ENCODE measurements at regions not wholly inside any gene's neighbourhood (a gene's known extent, or its start where the extent isn't known, plus 50 kb on each side); places are given as distances from the start of the nearest gene placed in this dataset.

DNA sequence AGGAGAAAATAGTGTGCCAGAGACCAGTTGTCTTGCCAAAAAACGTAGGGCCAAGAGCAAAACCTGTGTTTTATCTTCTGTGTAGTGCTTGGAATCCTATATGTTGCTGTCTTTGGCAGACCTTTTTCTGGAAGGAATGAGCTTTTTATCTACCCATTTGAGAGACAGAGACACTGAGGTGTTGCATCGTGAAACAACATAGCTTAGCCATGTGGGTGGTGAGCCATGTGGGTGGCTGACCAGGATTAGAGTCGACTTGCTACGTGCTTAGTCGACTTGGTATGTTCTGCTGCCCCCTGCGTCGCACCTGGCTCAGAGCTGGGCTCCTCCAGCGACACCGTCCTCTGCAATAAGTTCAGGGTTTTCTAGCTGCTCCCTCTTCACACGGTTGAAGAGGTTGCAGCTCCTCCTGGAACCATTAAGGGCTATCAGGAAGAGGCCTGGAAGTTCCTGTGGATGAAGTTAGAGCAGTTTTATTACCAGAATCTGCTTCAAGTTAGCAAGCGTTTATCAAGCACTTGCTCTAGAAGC is 175.8 kb downstream of the SH2D4B start:
- Mint-ChIP-seq H3K9me3 (ENCODE audit: insufficient read depth) (no peaks in the 10 kb centered on the region), H3K4me3 (no peak overlapping the region), H3K27ac (no peak overlapping the region), H3K27me3 (peaks cover 8% of the 10 kb centered on the region), H3K4me1 (no peaks in the 10 kb centered on the region)
- Histone ChIP-seq H3K27me3 (replicated peaks in 1 of 4; ENCODE audit: control extremely low read depth in 1 of 4, control insufficient read depth in 3 of 4, insufficient read depth in 4 of 4, low read length in 3 of 4) (peaks cover 0 to 4% (median 1%) of the 10 kb centered on the region in 4 experiments), H3K4me1 (ENCODE audit: control insufficient read depth in 2 of 2, insufficient read depth in 2 of 2, low read length in 2 of 2) (no peaks in the 10 kb centered on the region), H3K79me2 (ENCODE audit: control insufficient read depth, insufficient read depth, low read length) (no peaks in the 10 kb centered on the region), H3K9ac (ENCODE audit: low read length) (no peak overlapping the region), H3K4me2 (replicated peaks; ENCODE audit: low read depth, low read length, poor library complexity, severe bottlenecking) (no peak overlapping the region), H3K27ac (ENCODE audit: low read length in 2 of 2) (no peak overlapping the region), H3K36me3 (replicated peaks in 1 of 2; ENCODE audit: control extremely low read depth in 1 of 2, control insufficient read depth in 1 of 2, extremely low read depth in 1 of 2, insufficient read depth in 2 of 2, low read length in 1 of 2) (no peaks in the 10 kb centered on the region), H2AFZ (ENCODE audit: insufficient read depth, low read depth, low read length, poor library complexity, severe bottlenecking) (no peak overlapping the region), H4K20me1 (ENCODE audit: control insufficient read depth, insufficient read depth, low read length, poor library complexity, severe bottlenecking) (no peaks in the 10 kb centered on the region), H3K9me3 (ENCODE audit: control extremely low read depth in 1 of 3, control insufficient read depth in 2 of 3, insufficient read depth in 1 of 3, low read length in 2 of 3) (no peaks in the 10 kb centered on the region), H3K4me3 (ENCODE audit: control extremely low read depth in 1 of 5, extremely low read depth in 1 of 5, insufficient read depth in 1 of 5, low read depth in 2 of 5, low read length in 4 of 5) (no peak overlapping the region)
- ChIA-PET POLR2A (no interaction called here), CTCF (interaction anchor here (0.8 to 1.4 kb wide), 2 partner anchors 11 to 13 kb away, joined by 3 read pairs; no protein-coding TSS in a partner anchor)
- no peak for TF ChIP-seq EZH2 (IDR thresholded peaks at IDR 0.05; ENCODE audit: borderline replicate concordance, insufficient read depth, low read depth, low read length, poor library complexity, severe bottlenecking)
- TF ChIP-seq, protein P1, sequence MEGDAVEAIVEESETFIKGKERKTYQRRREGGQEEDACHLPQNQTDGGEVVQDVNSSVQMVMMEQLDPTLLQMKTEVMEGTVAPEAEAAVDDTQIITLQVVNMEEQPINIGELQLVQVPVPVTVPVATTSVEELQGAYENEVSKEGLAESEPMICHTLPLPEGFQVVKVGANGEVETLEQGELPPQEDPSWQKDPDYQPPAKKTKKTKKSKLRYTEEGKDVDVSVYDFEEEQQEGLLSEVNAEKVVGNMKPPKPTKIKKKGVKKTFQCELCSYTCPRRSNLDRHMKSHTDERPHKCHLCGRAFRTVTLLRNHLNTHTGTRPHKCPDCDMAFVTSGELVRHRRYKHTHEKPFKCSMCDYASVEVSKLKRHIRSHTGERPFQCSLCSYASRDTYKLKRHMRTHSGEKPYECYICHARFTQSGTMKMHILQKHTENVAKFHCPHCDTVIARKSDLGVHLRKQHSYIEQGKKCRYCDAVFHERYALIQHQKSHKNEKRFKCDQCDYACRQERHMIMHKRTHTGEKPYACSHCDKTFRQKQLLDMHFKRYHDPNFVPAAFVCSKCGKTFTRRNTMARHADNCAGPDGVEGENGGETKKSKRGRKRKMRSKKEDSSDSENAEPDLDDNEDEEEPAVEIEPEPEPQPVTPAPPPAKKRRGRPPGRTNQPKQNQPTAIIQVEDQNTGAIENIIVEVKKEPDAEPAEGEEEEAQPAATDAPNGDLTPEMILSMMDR (IDR thresholded peaks at IDR 0.05) = no peak
- intact Hi-C loops (cut with micrococcal nuclease) = no loop called here
- ATAC-seq (ENCODE audit: low read depth) = no peak
- DNase-seq = no peak
- 93% methylated on average over 10 of the region's 11 CpGs for WGBS (ENCODE audit: insufficient coverage)

DNA sequence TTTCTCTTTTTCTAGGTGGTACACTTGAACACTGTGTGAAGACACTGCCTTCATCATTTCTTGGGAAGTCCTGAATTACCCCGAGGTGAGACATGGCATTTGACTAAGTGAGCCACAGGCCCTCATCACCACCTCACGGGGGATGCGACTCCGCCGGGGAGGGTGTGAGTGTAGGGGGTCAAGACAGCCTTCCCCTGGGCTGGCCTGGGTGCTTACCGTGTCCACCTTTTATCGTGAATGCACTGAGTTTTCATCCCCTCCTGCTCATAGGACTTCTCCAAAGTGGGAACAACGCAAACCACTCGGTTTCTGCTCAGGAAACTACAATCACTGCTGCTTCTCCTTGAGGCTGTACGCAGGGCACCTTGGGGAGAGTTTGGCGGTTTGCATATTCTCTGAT is 176.9 kb downstream of the SH2D4B start:
- no peaks in the 10 kb centered on the region for H3K9me3 ChIP-seq (ENCODE audit: control extremely low read depth in 1 of 3, control insufficient read depth in 2 of 3, insufficient read depth in 1 of 3, low read length in 2 of 3)
- POLR2A ChIA-PET = no interaction called here
- intact Hi-C loops (cut with micrococcal nuclease) = no loop called here
- H3K36me3 ChIP-seq (replicated peaks in 1 of 2; ENCODE audit: control extremely low read depth in 1 of 2, control insufficient read depth in 1 of 2, extremely low read depth in 1 of 2, insufficient read depth in 2 of 2, low read length in 1 of 2) = no peaks in the 10 kb centered on the region
- H3K4me1 ChIP-seq (ENCODE audit: control insufficient read depth in 2 of 2, insufficient read depth in 2 of 2, low read length in 2 of 2) = no peaks in the 10 kb centered on the region
- Mint-ChIP-seq H3K4me3 (no peak overlapping the region), H3K27ac (no peak overlapping the region), H3K9me3 (ENCODE audit: insufficient read depth) (no peaks in the 10 kb centered on the region), H3K4me1 (no peaks in the 10 kb centered on the region), H3K27me3 (peaks cover 8% of the 10 kb centered on the region)
- H3K4me2 ChIP-seq (replicated peaks; ENCODE audit: low read depth, low read length, poor library complexity, severe bottlenecking) = no peak overlapping the region
- CTCF ChIA-PET = interaction anchor here (0.8 kb wide), 1 partner anchor 12 kb away, joined by 3 read pairs; no protein-coding TSS in a partner anchor
- WGBS (ENCODE audit: insufficient coverage) = 75% methylated on average over 11 of the region's 11 CpGs
- H3K4me3 ChIP-seq (ENCODE audit: control extremely low read depth in 1 of 5, extremely low read depth in 1 of 5, insufficient read depth in 1 of 5, low read depth in 2 of 5, low read length in 4 of 5) = no peak overlapping the region
- ATAC-seq (ENCODE audit: low read depth) (no peak), DNase-seq (no peak)
- peaks cover 0 to 4% (median 1%) of the 10 kb centered on the region in 4 experiments for H3K27me3 ChIP-seq (replicated peaks in 1 of 4; ENCODE audit: control extremely low read depth in 1 of 4, control insufficient read depth in 3 of 4, insufficient read depth in 4 of 4, low read length in 3 of 4)
- H3K27ac ChIP-seq (ENCODE audit: low read length in 2 of 2) = no peak overlapping the region
- no peaks in the 10 kb centered on the region for H3K79me2 ChIP-seq (ENCODE audit: control insufficient read depth, insufficient read depth, low read length)
- no peak overlapping the region for H2AFZ ChIP-seq (ENCODE audit: insufficient read depth, low read depth, low read length, poor library complexity, severe bottlenecking)
- TF ChIP-seq, protein P1 (IDR thresholded peaks at IDR 0.05) = no peak
- no peak for TF ChIP-seq EZH2 (IDR thresholded peaks at IDR 0.05; ENCODE audit: borderline replicate concordance, insufficient read depth, low read depth, low read length, poor library complexity, severe bottlenecking)
- no peak overlapping the region for H3K9ac ChIP-seq (ENCODE audit: low read length)
- no peaks in the 10 kb centered on the region for H4K20me1 ChIP-seq (ENCODE audit: control insufficient read depth, insufficient read depth, low read length, poor library complexity, severe bottlenecking)

All from B cell (primary cell).